PC-3 (cell line): ENCODE measurements at regions not wholly inside any gene's neighbourhood (a gene's known extent, or its start where the extent isn't known, plus 50 kb on each side); places are given as distances from the start of the nearest gene placed in this dataset.
A peak's percentile ranks its signal among the peaks of the same experiment; 100 is the strongest.

Experiments used
- ATAC-seq: fragments of 200-7000 bp; cut with Tn5 transposase; 2 replicates; pipeline ENCODE4 v1.9.1; 2020; ENCODE audit warnings: mild to moderate bottlenecking, moderate library complexity
- BruUV-seq: library from RNA; stranded (reverse); fragments of 400-500 nt; replicated peaks from 2 replicates; lab custom pipeline; 2021; lab: Mats Ljungman, UMichigan
- CTCF ChIA-PET: fragments of 300-600 bp; sonication (Branson Sonifier 250); formaldehyde crosslinking; loops from one replicate; lab custom pipeline; 2022; ENCODE audit warnings: antibody characterized with exemption; lab: Charles Lee
- POLR2A ChIA-PET: fragments of 300-600 bp; sonication (Branson Sonifier 250); formaldehyde crosslinking; loops from one replicate; lab custom pipeline; 2022; ENCODE audit warnings: antibody characterized with exemption; ENCODE audit not compliant: unreplicated experiment; lab: Charles Lee
- DNase-seq: peaks from one replicate; pipeline ENCODE4 v3.0.0-alpha.2; 2015
- H2AFZ ChIP-seq: fragments of 300-600 bp; sonication (generic); 2 replicates; pipeline ENCODE4 v1.6.0; 2016; ENCODE audit warnings: antibody characterized with exemption, low read length
- H3F3A ChIP-seq: fragments of 300-600 bp; sonication (generic); one replicate; pipeline ENCODE4 v1.6.0; 2017; ENCODE audit warnings: antibody characterized with exemption, low read length, control low read depth, mild to moderate bottlenecking; ENCODE audit not compliant: unreplicated experiment
- H3K27ac ChIP-seq: fragments of 300-600 bp; sonication (generic); 2 replicates; pipeline ENCODE4 v1.5.1; 2016; ENCODE audit warnings: mild to moderate bottlenecking, low read length
- H3K27me3 ChIP-seq: fragments of 300-600 bp; sonication (generic); 2 replicates; pipeline ENCODE4 v1.6.1; 2016; ENCODE audit warnings: low read length, mixed read lengths
- H3K36me3 ChIP-seq: fragments of 300-600 bp; sonication (generic); 2 replicates; pipeline ENCODE4 v1.6.1; 2016; ENCODE audit warnings: low read depth, mixed run types, low read length, mixed read lengths
- H3K4me1 ChIP-seq: fragments of 300-600 bp; sonication (generic); 2 replicates; pipeline ENCODE4 v1.5.1; 2016; ENCODE audit warnings: low read length; ENCODE audit not compliant: insufficient read depth
- H3K4me2 ChIP-seq: fragments of 300-600 bp; sonication (generic); 2 replicates; pipeline ENCODE4 v1.6.0; 2016; ENCODE audit warnings: low read length
- H3K4me3 ChIP-seq: fragments of 300-600 bp; sonication (generic); 2 replicates; pipeline ENCODE4 v1.5.1; 2016; ENCODE audit warnings: mild to moderate bottlenecking, low read length, mixed read lengths
- H3K79me2 ChIP-seq: fragments of 300-600 bp; sonication (generic); 2 replicates; pipeline ENCODE4 v1.6.1; 2017; ENCODE audit warnings: low read length, mixed read lengths
- H3K9ac ChIP-seq: fragments of 300-600 bp; sonication (generic); 2 replicates; pipeline ENCODE4 v1.6.0; 2016; ENCODE audit warnings: mild to moderate bottlenecking, low read length
- H3K9me2 ChIP-seq: fragments of 300-600 bp; sonication (generic); replicated peaks from 2 replicates; pipeline ENCODE4 v1.6.1; 2016; ENCODE audit warnings: mixed run types, low read length, mixed read lengths
- H3K9me3 ChIP-seq: fragments of 300-600 bp; sonication (generic); 2 replicates; pipeline ENCODE4 v1.6.1; 2016; ENCODE audit warnings: low read length, mixed read lengths
- H4K20me1 ChIP-seq: fragments of 300-600 bp; sonication (generic); 2 replicates; pipeline ENCODE4 v1.6.1; 2016; ENCODE audit warnings: low read length, mixed read lengths
- EZH2 ChIP-seq: fragments of 300-600 bp; sonication (generic); IDR thresholded peaks from one replicate; pipeline ENCODE4 v1.6.1; 2017; ENCODE audit warnings: antibody characterized with exemption, mild to moderate bottlenecking, low read length; ENCODE audit not compliant: unreplicated experiment
- EZH2phosphoT487 ChIP-seq: fragments of 300-600 bp; sonication (generic); IDR thresholded peaks from 2 replicates; pipeline ENCODE4 v1.6.1; 2018; ENCODE audit warnings: mild to moderate bottlenecking, antibody characterized with exemption, low read length, borderline replicate concordance
- intact Hi-C: fragments of 100-400 bp; cut with micrococcal nuclease; formaldehyde crosslinking; loops from 2 replicates; pipeline ENCODE4 v1.9.0; 2023
- TF ChIP-seq, protein P1 (sequence below): fragments of 300-600 bp; sonication (generic); conservative IDR thresholded peaks from 2 replicates; pipeline ENCODE4 v1.5.1; 2017; ENCODE audit warnings: antibody characterized with exemption, low read depth, mild to moderate bottlenecking, low read length

DNA sequence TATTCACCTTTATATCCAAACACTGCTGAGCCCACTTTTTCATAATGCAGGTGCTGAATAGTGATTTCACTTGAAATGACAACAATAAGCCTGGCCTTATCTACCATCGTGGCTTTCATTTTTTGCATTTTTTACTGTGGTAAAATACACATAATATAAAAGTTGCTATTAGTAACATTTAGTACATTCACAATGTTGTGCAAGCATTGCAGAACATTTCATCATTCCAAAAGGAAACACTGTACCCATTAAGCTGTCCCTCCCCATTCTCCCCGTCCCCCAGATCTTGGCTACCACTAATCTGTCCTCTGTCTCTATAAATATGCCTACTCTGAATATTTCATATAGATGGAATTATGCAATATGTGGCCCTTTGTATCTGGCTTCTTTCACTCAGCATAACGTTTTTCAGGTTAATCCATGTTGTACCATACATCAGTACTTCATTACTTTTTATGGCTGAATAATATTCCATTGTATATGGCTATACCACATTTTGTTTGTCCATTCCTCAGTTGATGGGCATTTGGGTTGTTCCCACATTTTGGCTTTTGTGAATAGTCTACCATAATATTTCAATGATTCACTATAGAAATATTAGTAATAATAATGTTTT is 68.5 kb upstream of the ARID5B start:
- BruUV-seq, result TSS peak; percentile 67
- Histone ChIP-seq H3K4me1 (peaks cover 47% of the 10 kb centered on the region), H3K9me2 (no peaks in the 10 kb centered on the region), H2AFZ (no peak overlapping the region), H3K36me3 (no peaks in the 10 kb centered on the region), H3K27me3 (no peaks in the 10 kb centered on the region), H3K79me2 (no peaks in the 10 kb centered on the region), H3K4me3 (no peak overlapping the region), H3K9ac (no peak overlapping the region), H3K4me2 (no peak overlapping the region), H3K9me3 (no peaks in the 10 kb centered on the region), H4K20me1 (no peaks in the 10 kb centered on the region), H3K27ac (no peak overlapping the region), H3F3A (peaks cover 8% of the 10 kb centered on the region)
- DNase-seq (peak; percentile 72), ATAC-seq (no peak)
- CTCF ChIA-PET, result no interaction called here
- POLR2A ChIA-PET, result no interaction called here
- no peak for TF ChIP-seq EZH2phosphoT487
- TF ChIP-seq EZH2, result no peak
- TF ChIP-seq, protein P1, sequence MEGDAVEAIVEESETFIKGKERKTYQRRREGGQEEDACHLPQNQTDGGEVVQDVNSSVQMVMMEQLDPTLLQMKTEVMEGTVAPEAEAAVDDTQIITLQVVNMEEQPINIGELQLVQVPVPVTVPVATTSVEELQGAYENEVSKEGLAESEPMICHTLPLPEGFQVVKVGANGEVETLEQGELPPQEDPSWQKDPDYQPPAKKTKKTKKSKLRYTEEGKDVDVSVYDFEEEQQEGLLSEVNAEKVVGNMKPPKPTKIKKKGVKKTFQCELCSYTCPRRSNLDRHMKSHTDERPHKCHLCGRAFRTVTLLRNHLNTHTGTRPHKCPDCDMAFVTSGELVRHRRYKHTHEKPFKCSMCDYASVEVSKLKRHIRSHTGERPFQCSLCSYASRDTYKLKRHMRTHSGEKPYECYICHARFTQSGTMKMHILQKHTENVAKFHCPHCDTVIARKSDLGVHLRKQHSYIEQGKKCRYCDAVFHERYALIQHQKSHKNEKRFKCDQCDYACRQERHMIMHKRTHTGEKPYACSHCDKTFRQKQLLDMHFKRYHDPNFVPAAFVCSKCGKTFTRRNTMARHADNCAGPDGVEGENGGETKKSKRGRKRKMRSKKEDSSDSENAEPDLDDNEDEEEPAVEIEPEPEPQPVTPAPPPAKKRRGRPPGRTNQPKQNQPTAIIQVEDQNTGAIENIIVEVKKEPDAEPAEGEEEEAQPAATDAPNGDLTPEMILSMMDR, result no peak
- intact Hi-C loops, result no loop called here

DNA sequence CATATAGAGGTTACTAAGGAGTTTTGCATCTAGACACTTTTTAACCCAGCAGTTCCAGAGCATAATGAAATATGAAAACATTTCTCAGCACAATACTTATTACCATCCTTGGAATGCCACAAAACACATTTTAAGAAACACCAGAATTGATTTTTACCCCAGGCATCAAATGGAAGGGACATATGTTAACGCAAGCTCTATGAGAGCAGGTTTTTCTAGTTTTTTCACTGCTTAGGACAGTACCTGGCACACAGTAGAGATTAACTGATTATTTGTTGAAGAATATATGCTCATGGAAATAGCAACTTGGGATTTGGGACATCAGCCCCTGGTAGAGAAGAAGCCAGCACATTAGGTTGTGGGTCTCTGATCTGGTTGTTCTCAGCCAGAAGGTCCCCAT is 67.0 kb upstream of the ARID5B start:
- no peaks in the 10 kb centered on the region for H4K20me1 ChIP-seq
- peak overlapping the region; percentile 49 for H2AFZ ChIP-seq
- peaks cover 8% of the 10 kb centered on the region for H3F3A ChIP-seq
- DNase-seq (peak; percentile 95), ATAC-seq (peak; percentile 3; the same call in 1 of the 2 replicates)
- H3K9me3 ChIP-seq, result no peaks in the 10 kb centered on the region
- H3K4me3 ChIP-seq, result no peak overlapping the region
- H3K27ac ChIP-seq, result peak overlapping the region; percentile 66
- no peaks in the 10 kb centered on the region for H3K36me3 ChIP-seq
- TF ChIP-seq EZH2phosphoT487 (no peak), EZH2 (no peak)
- TF ChIP-seq, protein P1, result no peak
- intact Hi-C loops, result no loop called here
- H3K4me2 ChIP-seq, result peak overlapping the region; percentile 73
- H3K4me1 ChIP-seq, result peaks cover 50% of the 10 kb centered on the region
- H3K9me2 ChIP-seq, result no peaks in the 10 kb centered on the region
- no peak overlapping the region for H3K9ac ChIP-seq
- ChIA-PET CTCF (interaction anchor here (0.8 to 2.3 kb wide), 12 partner anchors 9 to 248 kb away, joined by 3 to 76 read pairs (median 4); no protein-coding TSS in a partner anchor), POLR2A (interaction anchor here (0.5 kb wide), 1 partner anchor 83 kb away, joined by 16 read pairs; no protein-coding TSS in a partner anchor)
- no peaks in the 10 kb centered on the region for H3K27me3 ChIP-seq
- BruUV-seq, result no TSS peak
- no peaks in the 10 kb centered on the region for H3K79me2 ChIP-seq
